WTC11 (cell line): ENCODE measurements at regions not wholly inside any gene's neighbourhood (a gene's known extent, or its start where the extent isn't known, plus 50 kb on each side); places are given as distances from the start of the nearest gene placed in this dataset.

Experiments used
- ATAC-seq: fragments of 200-7000 bp; cut with Tn5 transposase; 2 replicates; pipeline ENCODE4 v1.10.0; 2021; ENCODE audit warnings: mild to moderate bottlenecking, moderate library complexity
- CTCF ChIA-PET: fragments of 300-600 bp; sonication (Branson Sonifier 250); formaldehyde crosslinking; loops from one replicate; lab custom pipeline; 2021; ENCODE audit warnings: antibody characterized with exemption; lab: Charles Lee
- POLR2A ChIA-PET: fragments of 350-600 bp; sonication (Branson Sonifier 250); formaldehyde crosslinking; loops from one replicate; lab custom pipeline; 2021; ENCODE audit warnings: antibody characterized with exemption; lab: Charles Lee
- DNase-seq: peaks from one replicate; pipeline ENCODE4 v3.0.0; 2021; ENCODE audit warnings: low spot score
- H3K27ac Mint-ChIP-seq: 2 replicates; pipeline ENCODE4 v1.8.0; 2021; ENCODE audit warnings: mixed read lengths
- H3K27me3 Mint-ChIP-seq: 2 replicates; pipeline ENCODE4 v1.8.0; 2021; ENCODE audit warnings: low read depth, mild to moderate bottlenecking, moderate library complexity, mixed read lengths
- H3K36me3 Mint-ChIP-seq: 2 replicates; pipeline ENCODE4 v1.8.0; 2021; ENCODE audit warnings: mixed read lengths
- H3K4me1 Mint-ChIP-seq: 2 replicates; pipeline ENCODE4 v1.8.0; 2022; ENCODE audit warnings: mixed read lengths
- H3K4me3 Mint-ChIP-seq: 2 replicates; pipeline ENCODE4 v1.8.0; 2021; ENCODE audit warnings: mild to moderate bottlenecking, moderate library complexity, mixed read lengths
- H3K9me3 Mint-ChIP-seq: 2 replicates; pipeline ENCODE4 v1.8.0; 2021; ENCODE audit warnings: mixed read lengths
- ARID4B ChIP-seq: sonication (generic); formaldehyde crosslinking; IDR thresholded peaks from 2 replicates; pipeline ENCODE4 v1.8.0; 2023; ENCODE audit warnings: missing genetic modification reagents, mild to moderate bottlenecking, borderline replicate concordance
- ATF6 ChIP-seq: sonication (generic); formaldehyde crosslinking; IDR thresholded peaks from 2 replicates; pipeline ENCODE4 v1.8.1; 2023; ENCODE audit warnings: mild to moderate bottlenecking, missing genetic modification reagents
- E2F1 ChIP-seq: sonication (generic); formaldehyde crosslinking; IDR thresholded peaks from 2 replicates; pipeline ENCODE4 v1.8.0; 2022; ENCODE audit warnings: mild to moderate bottlenecking, missing genetic modification reagents
- E2F5 ChIP-seq: sonication (generic); formaldehyde crosslinking; IDR thresholded peaks from 2 replicates; pipeline ENCODE4 v1.8.1; 2022; ENCODE audit warnings: mild to moderate bottlenecking, moderate library complexity, missing genetic modification reagents
- ESRRA ChIP-seq: sonication (generic); formaldehyde crosslinking; IDR thresholded peaks from 2 replicates; pipeline ENCODE4 v1.8.1; 2022; ENCODE audit warnings: mild to moderate bottlenecking, missing genetic modification reagents, borderline replicate concordance
- GABPB1 ChIP-seq: sonication (generic); formaldehyde crosslinking; IDR thresholded peaks from 2 replicates; pipeline ENCODE4 v1.8.1; 2023; ENCODE audit warnings: mild to moderate bottlenecking, missing genetic modification reagents
- GTF2I ChIP-seq: fragments of 250-450 bp; sonication (Bioruptor Pico); conservative IDR thresholded peaks from 2 replicates; pipeline ENCODE4 v1.4.0; 2021; ENCODE audit warnings: mild to moderate bottlenecking
- HMGXB4 ChIP-seq: sonication (generic); formaldehyde crosslinking; IDR thresholded peaks from 2 replicates; pipeline ENCODE4 v1.8.1; 2023; ENCODE audit warnings: mild to moderate bottlenecking, moderate library complexity, missing genetic modification reagents
- IRF2 ChIP-seq: sonication (generic); formaldehyde crosslinking; IDR thresholded peaks from 2 replicates; pipeline ENCODE4 v1.8.0; 2022; ENCODE audit warnings: low read depth, missing genetic modification reagents, borderline replicate concordance
- JAZF1 ChIP-seq: fragments of 250-450 bp; sonication (Bioruptor Pico); IDR thresholded peaks from 2 replicates; pipeline ENCODE4 v1.9.0; 2021; ENCODE audit warnings: moderate library complexity, mild to moderate bottlenecking, inconsistent platforms
- NFE2L1 ChIP-seq: sonication (generic); formaldehyde crosslinking; IDR thresholded peaks from 2 replicates; pipeline ENCODE4 v1.8.1; 2023; ENCODE audit warnings: missing genetic modification reagents
- RELA ChIP-seq: sonication (generic); formaldehyde crosslinking; IDR thresholded peaks from 2 replicates; pipeline ENCODE4 v1.8.1; 2022; ENCODE audit warnings: missing genetic modification reagents, mild to moderate bottlenecking, borderline replicate concordance
- SMAD3 ChIP-seq: sonication (generic); formaldehyde crosslinking; IDR thresholded peaks from 2 replicates; pipeline ENCODE4 v1.8.0; 2022; ENCODE audit warnings: missing genetic modification reagents, mild to moderate bottlenecking, borderline replicate concordance
- SP1 ChIP-seq: sonication (generic); formaldehyde crosslinking; conservative IDR thresholded peaks from 2 replicates; pipeline ENCODE4 v1.8.1; 2022; ENCODE audit warnings: missing genetic modification reagents
- TEAD4 ChIP-seq: sonication (generic); formaldehyde crosslinking; IDR thresholded peaks from 2 replicates; pipeline ENCODE4 v1.8.0; 2022; ENCODE audit warnings: mild to moderate bottlenecking, missing genetic modification reagents
- USF1 ChIP-seq: sonication (generic); formaldehyde crosslinking; IDR thresholded peaks from 2 replicates; pipeline ENCODE4 v1.8.0; 2022; ENCODE audit warnings: mild to moderate bottlenecking, missing genetic modification reagents
- ZNF532 ChIP-seq: fragments of 250-450 bp; sonication (Bioruptor Pico); IDR thresholded peaks from 2 replicates; pipeline ENCODE4 v1.9.0; 2021; ENCODE audit warnings: mild to moderate bottlenecking, borderline replicate concordance

- Mint-ChIP-seq H3K27me3 (peaks cover 3% of the 10 kb centered on the region; the same call in 1 of the 2 replicates), H3K4me1 (peaks cover 20% of the 10 kb centered on the region), H3K9me3 (no peaks in the 10 kb centered on the region), H3K27ac (peak overlapping the region; percentile 20), H3K36me3 (peaks cover 2% of the 10 kb centered on the region), H3K4me3 (no peak overlapping the region)
- ChIA-PET POLR2A (interaction anchor here (10.3 kb wide), 1 partner anchor 64 kb away, joined by 434 read pairs; a partner anchor contains a TSS), CTCF (interaction anchor here (1.1 kb wide), 1 partner anchor 34 kb away, joined by 3 read pairs; no protein-coding TSS in a partner anchor)
- ATAC-seq (no peak), DNase-seq (no peak)
- no peak for TF ChIP-seq ARID4B
- no peak for TF ChIP-seq GABPB1
- TF ChIP-seq ZNF532: no peak
- TF ChIP-seq TEAD4 (CRISPR knock-in tag): no peak
- TF ChIP-seq ATF6 (CRISPR knock-in tag): no peak
- TF ChIP-seq E2F1 (CRISPR knock-in tag): no peak
- TF ChIP-seq IRF2 (CRISPR knock-in tag): no peak
- TF ChIP-seq HMGXB4 (CRISPR knock-in tag): no peak
- TF ChIP-seq E2F5 (CRISPR knock-in tag): no peak
- TF ChIP-seq NFE2L1 (CRISPR knock-in tag): no peak
- TF ChIP-seq JAZF1: no peak
- no peak for TF ChIP-seq RELA (CRISPR knock-in tag)
- no peak for TF ChIP-seq SP1
- no peak for TF ChIP-seq USF1
- no peak for TF ChIP-seq GTF2I (CRISPR knock-in tag)
- no peak for TF ChIP-seq ESRRA (CRISPR knock-in tag)
- TF ChIP-seq SMAD3 (CRISPR knock-in tag): no peak
Measured at GRCh38 chr6:27805347-27805746, 106.8 kb downstream of the OR2B2 start.
